ENCODE measurements at regions not wholly inside any gene's neighbourhood (a gene's known extent, or its start where the extent isn't known, plus 50 kb on each side); places are given as distances from the start of the nearest gene placed in this dataset.
"Not testable (repeated sequence)": the region's sequence is repeated elsewhere in the genome, so short reads cannot be mapped to it uniquely, and the experiment has no call there.

- not testable (repeated sequence) for H2AFZ ChIP-seq (ENCODE audit: low read depth, low read length); H3K9me3 ChIP-seq (ENCODE audit: control insufficient read depth, low read length); H2BK12ac ChIP-seq (ENCODE audit: low read length in 2 of 2); H2BK15ac ChIP-seq (ENCODE audit: low read depth, poor library complexity, severe bottlenecking); H3K4me1 ChIP-seq (ENCODE audit: control insufficient read depth, insufficient read depth, low read depth, low read length); H3K4me3 ChIP-seq (ENCODE audit: insufficient read depth in 1 of 2, low read depth in 1 of 2, low read length in 2 of 2); H2BK120ac ChIP-seq (ENCODE audit: low read depth, low read length); H4K8ac ChIP-seq (ENCODE audit: low read length); H3K18ac ChIP-seq (ENCODE audit: low read depth in 1 of 2, low read length in 2 of 2); H3K14ac ChIP-seq (ENCODE audit: low read length in 2 of 2); H3K23ac ChIP-seq (ENCODE audit: low read length in 2 of 2); DNase-seq; H3K36me3 ChIP-seq (ENCODE audit: control insufficient read depth in 1 of 2, insufficient read depth in 2 of 2, low read depth in 1 of 2, low read length in 2 of 2); H3K79me1 ChIP-seq (replicated peaks; ENCODE audit: low read length, poor library complexity, severe bottlenecking); H2BK5ac ChIP-seq (ENCODE audit: low read depth, low read length, poor library complexity, severe bottlenecking); H2AK5ac ChIP-seq (ENCODE audit: low read length, severe bottlenecking); H3K4ac ChIP-seq (ENCODE audit: low read depth in 1 of 2, low read length in 2 of 2); H3K9ac ChIP-seq (ENCODE audit: low read length); H3K27ac ChIP-seq (ENCODE audit: low read length, poor library complexity, severe bottlenecking); H3K4me2 ChIP-seq (ENCODE audit: low read length, poor library complexity, severe bottlenecking); H4K91ac ChIP-seq (ENCODE audit: low read length); H3K27me3 ChIP-seq (ENCODE audit: control insufficient read depth in 1 of 2, insufficient read depth in 1 of 2, low read length in 2 of 2)
- WGBS, result 100% methylated on average over 1 of the region's 11 CpGs
These were observed 261.0 kb downstream of the BCL2L11 start for GRCh38 chr2:111381530-111382306.

DNA sequence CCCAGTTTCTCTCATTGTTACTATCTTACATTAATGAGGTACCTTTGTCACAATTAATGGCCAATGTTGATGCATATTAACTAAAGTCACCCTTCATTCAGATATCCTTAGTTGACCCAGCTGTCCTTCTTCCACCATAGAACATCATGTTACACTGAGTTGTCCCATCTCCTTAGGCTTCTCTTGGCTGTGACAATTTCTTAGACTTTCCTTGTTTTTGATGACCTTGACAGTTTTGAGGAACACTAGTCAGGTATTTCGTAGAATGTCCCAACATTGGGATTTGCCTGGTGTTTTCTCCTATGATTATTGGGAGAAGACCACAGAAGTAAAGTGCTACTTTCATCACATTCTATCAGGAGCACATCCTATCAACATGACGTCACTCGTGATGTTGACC, 261.8 kb downstream of the BCL2L11 start:
- H3K4me1 ChIP-seq (ENCODE audit: control insufficient read depth, insufficient read depth, low read depth, low read length); DNase-seq: not testable (repeated sequence)
- WGBS, result no CpG with 5 or more reads among the region's 3 CpGs

DNA sequence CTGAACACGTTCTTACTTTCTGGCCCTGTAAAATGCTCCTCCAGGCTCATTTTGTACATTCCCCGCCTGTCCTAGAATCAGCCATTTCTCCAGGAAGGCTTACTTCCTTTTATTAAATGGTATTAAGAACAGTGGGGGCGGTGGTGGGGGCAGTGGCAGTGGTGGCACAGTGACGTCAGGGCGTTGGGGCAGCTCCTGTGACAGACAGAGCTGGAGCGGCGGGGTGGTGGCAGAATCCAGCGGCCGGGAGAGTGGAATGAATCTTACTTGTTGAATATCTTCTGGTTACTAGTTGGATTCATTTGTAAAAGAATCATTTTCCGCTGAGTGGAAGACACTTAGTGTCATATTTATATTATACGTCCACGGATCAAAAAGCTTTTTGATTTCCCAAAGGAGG, 262.6 kb downstream of the BCL2L11 start:
- H3K9me3 ChIP-seq (ENCODE audit: control insufficient read depth, low read length); H4K91ac ChIP-seq (ENCODE audit: low read length); H3K14ac ChIP-seq (ENCODE audit: low read length in 2 of 2); H2AK5ac ChIP-seq (ENCODE audit: low read length, severe bottlenecking); H2BK5ac ChIP-seq (ENCODE audit: low read depth, low read length, poor library complexity, severe bottlenecking); DNase-seq; H3K27ac ChIP-seq (ENCODE audit: low read length, poor library complexity, severe bottlenecking); H2BK12ac ChIP-seq (ENCODE audit: low read length in 2 of 2); H2AFZ ChIP-seq (ENCODE audit: low read depth, low read length); H2BK120ac ChIP-seq (ENCODE audit: low read depth, low read length); H3K27me3 ChIP-seq (ENCODE audit: control insufficient read depth in 1 of 2, insufficient read depth in 1 of 2, low read length in 2 of 2); H3K4ac ChIP-seq (ENCODE audit: low read depth in 1 of 2, low read length in 2 of 2); H3K79me1 ChIP-seq (replicated peaks; ENCODE audit: low read length, poor library complexity, severe bottlenecking); H3K18ac ChIP-seq (ENCODE audit: low read depth in 1 of 2, low read length in 2 of 2); H4K8ac ChIP-seq (ENCODE audit: low read length); H3K23ac ChIP-seq (ENCODE audit: low read length in 2 of 2); H3K4me3 ChIP-seq (ENCODE audit: insufficient read depth in 1 of 2, low read depth in 1 of 2, low read length in 2 of 2); H3K9ac ChIP-seq (ENCODE audit: low read length); H3K4me2 ChIP-seq (ENCODE audit: low read length, poor library complexity, severe bottlenecking); H2BK15ac ChIP-seq (ENCODE audit: low read depth, poor library complexity, severe bottlenecking); H3K4me1 ChIP-seq (ENCODE audit: control insufficient read depth, insufficient read depth, low read depth, low read length); H3K36me3 ChIP-seq (ENCODE audit: control insufficient read depth in 1 of 2, insufficient read depth in 2 of 2, low read depth in 1 of 2, low read length in 2 of 2): not testable (repeated sequence)
- WGBS, result 97% methylated on average over 7 of the region's 12 CpGs

More for the DNA sequence above, 261.8 kb downstream of the BCL2L11 start:
- H3K4ac ChIP-seq (ENCODE audit: low read depth in 1 of 2, low read length in 2 of 2); H2BK12ac ChIP-seq (ENCODE audit: low read length in 2 of 2); H3K9me3 ChIP-seq (ENCODE audit: control insufficient read depth, low read length); H2BK120ac ChIP-seq (ENCODE audit: low read depth, low read length); H3K9ac ChIP-seq (ENCODE audit: low read length); H3K23ac ChIP-seq (ENCODE audit: low read length in 2 of 2); H3K36me3 ChIP-seq (ENCODE audit: control insufficient read depth in 1 of 2, insufficient read depth in 2 of 2, low read depth in 1 of 2, low read length in 2 of 2); H2BK15ac ChIP-seq (ENCODE audit: low read depth, poor library complexity, severe bottlenecking); H3K27me3 ChIP-seq (ENCODE audit: control insufficient read depth in 1 of 2, insufficient read depth in 1 of 2, low read length in 2 of 2); H3K4me2 ChIP-seq (ENCODE audit: low read length, poor library complexity, severe bottlenecking); H3K14ac ChIP-seq (ENCODE audit: low read length in 2 of 2); H3K4me3 ChIP-seq (ENCODE audit: insufficient read depth in 1 of 2, low read depth in 1 of 2, low read length in 2 of 2); H3K79me1 ChIP-seq (replicated peaks; ENCODE audit: low read length, poor library complexity, severe bottlenecking); H4K91ac ChIP-seq (ENCODE audit: low read length); H4K8ac ChIP-seq (ENCODE audit: low read length); H2AK5ac ChIP-seq (ENCODE audit: low read length, severe bottlenecking); H2BK5ac ChIP-seq (ENCODE audit: low read depth, low read length, poor library complexity, severe bottlenecking); H3K27ac ChIP-seq (ENCODE audit: low read length, poor library complexity, severe bottlenecking); H2AFZ ChIP-seq (ENCODE audit: low read depth, low read length); H3K18ac ChIP-seq (ENCODE audit: low read depth in 1 of 2, low read length in 2 of 2): not testable (repeated sequence)

- 92% methylated on average over 1 of the region's 8 CpGs for WGBS
- not testable (repeated sequence) for H3K36me3 ChIP-seq (ENCODE audit: control insufficient read depth in 1 of 2, insufficient read depth in 2 of 2, low read depth in 1 of 2, low read length in 2 of 2); H3K27ac ChIP-seq (ENCODE audit: low read length, poor library complexity, severe bottlenecking); H2BK120ac ChIP-seq (ENCODE audit: low read depth, low read length); H3K27me3 ChIP-seq (ENCODE audit: control insufficient read depth in 1 of 2, insufficient read depth in 1 of 2, low read length in 2 of 2); H2AK5ac ChIP-seq (ENCODE audit: low read length, severe bottlenecking); H3K4me1 ChIP-seq (ENCODE audit: control insufficient read depth, insufficient read depth, low read depth, low read length); H2BK5ac ChIP-seq (ENCODE audit: low read depth, low read length, poor library complexity, severe bottlenecking); DNase-seq; H3K4me3 ChIP-seq (ENCODE audit: insufficient read depth in 1 of 2, low read depth in 1 of 2, low read length in 2 of 2); H3K9ac ChIP-seq (ENCODE audit: low read length); H3K18ac ChIP-seq (ENCODE audit: low read depth in 1 of 2, low read length in 2 of 2); H4K91ac ChIP-seq (ENCODE audit: low read length); H3K9me3 ChIP-seq (ENCODE audit: control insufficient read depth, low read length); H2BK12ac ChIP-seq (ENCODE audit: low read length in 2 of 2); H3K79me1 ChIP-seq (replicated peaks; ENCODE audit: low read length, poor library complexity, severe bottlenecking); H3K4ac ChIP-seq (ENCODE audit: low read depth in 1 of 2, low read length in 2 of 2); H3K4me2 ChIP-seq (ENCODE audit: low read length, poor library complexity, severe bottlenecking); H2AFZ ChIP-seq (ENCODE audit: low read depth, low read length); H2BK15ac ChIP-seq (ENCODE audit: low read depth, poor library complexity, severe bottlenecking); H4K8ac ChIP-seq (ENCODE audit: low read length); H3K23ac ChIP-seq (ENCODE audit: low read length in 2 of 2); H3K14ac ChIP-seq (ENCODE audit: low read length in 2 of 2)
These were observed 264.7 kb downstream of the BCL2L11 start for GRCh38 chr2:111385226-111385957.

All from mesenchymal stem cell (in vitro differentiated cells and primary cell).